ENCODE measurements at regions not wholly inside any gene's neighbourhood (a gene's known extent, or its start where the extent isn't known, plus 50 kb on each side); places are given as distances from the start of the nearest gene placed in this dataset.

GRCh38 chr4:137069473-137069872 is 462.8 kb downstream of the PCDH18 start:
- no peak for TF ChIP-seq EZH2 (IDR thresholded peaks at IDR 0.05; ENCODE audit: low read depth)
- no peak for TF ChIP-seq CTCF (conservative IDR thresholded peaks at IDR 0.05)
- Histone ChIP-seq H3K4me2 (no peak overlapping the region), H3K27me3 (ENCODE audit: insufficient read depth, low read depth) (no peaks in the 10 kb centered on the region), H3F3A (ENCODE audit: insufficient read depth, low read depth) (no peaks in the 10 kb centered on the region), H3K9me3 (ENCODE audit: insufficient read depth, low read depth) (no peaks in the 10 kb centered on the region), H3K4me1 (replicated peaks; ENCODE audit: insufficient read depth) (no peaks in the 10 kb centered on the region), H3K79me2 (ENCODE audit: low read depth) (no peaks in the 10 kb centered on the region), H4K20me1 (ENCODE audit: insufficient read depth) (no peaks in the 10 kb centered on the region), H3K9me2 (ENCODE audit: insufficient read depth) (no peaks in the 10 kb centered on the region), H2AFZ (no peak overlapping the region), H3K27ac (no peak overlapping the region), H3K36me3 (ENCODE audit: low read depth) (no peaks in the 10 kb centered on the region), H3K4me3 (no peak overlapping the region)
- DNase-seq: no peak
- POLR2A ChIA-PET (ENCODE audit: unreplicated experiment): no interaction called here
- BruUV-seq (replicated peaks): no TSS peak
- intact Hi-C loops (cut with micrococcal nuclease; ENCODE audit: unreplicated experiment): no loop called here
- CTCF ChIA-PET: interaction anchor here (0.6 kb wide), 1 partner anchor 72 kb away, joined by 3 read pairs; no protein-coding TSS in a partner anchor

- H2AFZ ChIP-seq: no peak overlapping the region
- no peak overlapping the region for H3K4me3 ChIP-seq
- no peaks in the 10 kb centered on the region for H3K27me3 ChIP-seq (ENCODE audit: insufficient read depth, low read depth)
- ChIA-PET CTCF (no interaction called here), POLR2A (ENCODE audit: unreplicated experiment) (no interaction called here)
- TF ChIP-seq CTCF (conservative IDR thresholded peaks at IDR 0.05): no peak
- no peak for TF ChIP-seq EZH2 (IDR thresholded peaks at IDR 0.05; ENCODE audit: low read depth)
- no peaks in the 10 kb centered on the region for H3F3A ChIP-seq (ENCODE audit: insufficient read depth, low read depth)
- no peaks in the 10 kb centered on the region for H3K9me3 ChIP-seq (ENCODE audit: insufficient read depth, low read depth)
- H3K4me2 ChIP-seq: no peak overlapping the region
- no peaks in the 10 kb centered on the region for H3K36me3 ChIP-seq (ENCODE audit: low read depth)
- intact Hi-C loops (cut with micrococcal nuclease; ENCODE audit: unreplicated experiment): no loop called here
- no peaks in the 10 kb centered on the region for H3K79me2 ChIP-seq (ENCODE audit: low read depth)
- H3K9me2 ChIP-seq (ENCODE audit: insufficient read depth): no peaks in the 10 kb centered on the region
- H3K4me1 ChIP-seq (replicated peaks; ENCODE audit: insufficient read depth): no peaks in the 10 kb centered on the region
- no TSS peak for BruUV-seq (replicated peaks)
- H3K27ac ChIP-seq: no peak overlapping the region
- H4K20me1 ChIP-seq (ENCODE audit: insufficient read depth): no peaks in the 10 kb centered on the region
- no peak for DNase-seq
These were observed 464.6 kb downstream of the PCDH18 start for GRCh38 chr4:137067735-137068134.

- Histone ChIP-seq H3K36me3 (ENCODE audit: low read depth) (no peaks in the 10 kb centered on the region), H2AFZ (no peak overlapping the region), H4K20me1 (ENCODE audit: insufficient read depth) (no peaks in the 10 kb centered on the region), H3K9me2 (ENCODE audit: insufficient read depth) (no peaks in the 10 kb centered on the region), H3K27me3 (ENCODE audit: insufficient read depth, low read depth) (no peaks in the 10 kb centered on the region), H3K4me2 (no peak overlapping the region), H3K79me2 (ENCODE audit: low read depth) (no peaks in the 10 kb centered on the region), H3K4me3 (no peak overlapping the region), H3K9me3 (ENCODE audit: insufficient read depth, low read depth) (no peaks in the 10 kb centered on the region), H3F3A (ENCODE audit: insufficient read depth, low read depth) (no peaks in the 10 kb centered on the region), H3K27ac (no peak overlapping the region), H3K4me1 (replicated peaks; ENCODE audit: insufficient read depth) (no peaks in the 10 kb centered on the region)
- intact Hi-C loops (cut with micrococcal nuclease; ENCODE audit: unreplicated experiment): no loop called here
- no peak for TF ChIP-seq CTCF (conservative IDR thresholded peaks at IDR 0.05)
- no peak for TF ChIP-seq EZH2 (IDR thresholded peaks at IDR 0.05; ENCODE audit: low read depth)
- ChIA-PET POLR2A (ENCODE audit: unreplicated experiment) (no interaction called here), CTCF (no interaction called here)
- no TSS peak for BruUV-seq (replicated peaks)
- DNase-seq: no peak
These were observed 467.0 kb downstream of the PCDH18 start for GRCh38 chr4:137065311-137065710.

Data from PC-9 (cell line).